Bronchial epithelial cell (primary cell): ENCODE measurements at regions not wholly inside any gene's neighbourhood (a gene's known extent, or its start where the extent isn't known, plus 50 kb on each side); places are given as distances from the start of the nearest gene placed in this dataset.

Source experiments
- DNase-seq: peaks from one replicate; pipeline ENCODE4 v3.0.0-alpha.2; 2010; ENCODE audit warnings: low read depth
- FAIRE-seq: peaks from 2 replicates; lab custom pipeline; 2011; peaks lifted over from hg19 to GRCh38; lab: Jason Lieb, UNC
- H3K27me3 ChIP-seq: 2 replicates; pipeline ENCODE4 v1.5.1; 2011; ENCODE audit warnings: low read length; ENCODE audit not compliant: control insufficient read depth, insufficient read depth
- H3K36me3 ChIP-seq: 2 replicates; pipeline ENCODE4 v1.5.1; 2011; ENCODE audit warnings: low read length; ENCODE audit not compliant: control insufficient read depth, insufficient read depth
- H3K4me3 ChIP-seq: 2 replicates; pipeline ENCODE4 v1.5.1; 2011; ENCODE audit warnings: mild to moderate bottlenecking, low read depth, low read length, control low read depth
- CTCF ChIP-seq: IDR thresholded peaks from 2 replicates; pipeline ENCODE4 v1.5.1; 2011; ENCODE audit warnings: mild to moderate bottlenecking, moderate library complexity, low read length, control low read depth, inconsistent platforms; ENCODE audit not compliant: insufficient read depth, severe bottlenecking

- H3K36me3 ChIP-seq = no peaks in the 10 kb centered on the region
- H3K27me3 ChIP-seq = no peaks in the 10 kb centered on the region
- no peak for TF ChIP-seq CTCF
- no peak for FAIRE-seq
- DNase-seq = peak; percentile 15
- H3K4me3 ChIP-seq = no peak overlapping the region
Measured at GRCh38 chr3:28089527-28089897, 151.9 kb upstream of the CMC1 start.

DNA sequence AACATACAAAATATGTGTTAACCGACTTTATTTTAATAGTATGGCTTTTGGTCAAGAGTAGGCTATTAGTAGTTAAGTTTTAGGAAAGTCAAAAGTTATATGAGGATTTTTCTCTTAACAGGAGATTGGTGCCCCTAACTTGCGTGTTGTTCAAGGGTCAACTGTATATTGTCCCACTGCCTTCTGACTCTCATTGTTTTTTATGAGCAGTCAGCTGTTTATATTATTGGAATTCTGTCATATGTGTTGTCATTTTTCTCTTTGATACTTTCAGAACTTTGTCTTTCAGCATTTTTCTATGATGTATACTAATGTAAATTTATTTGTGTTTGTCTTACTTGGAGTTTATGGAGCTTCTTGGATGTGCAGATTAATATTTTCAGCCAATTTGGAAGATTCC, 142.1 kb upstream of the CMC1 start:
- no peak for FAIRE-seq
- no peak for TF ChIP-seq CTCF
- no peaks in the 10 kb centered on the region for H3K27me3 ChIP-seq
- no peak for DNase-seq
- H3K4me3 ChIP-seq = no peak overlapping the region
- H3K36me3 ChIP-seq = no peaks in the 10 kb centered on the region

DNA sequence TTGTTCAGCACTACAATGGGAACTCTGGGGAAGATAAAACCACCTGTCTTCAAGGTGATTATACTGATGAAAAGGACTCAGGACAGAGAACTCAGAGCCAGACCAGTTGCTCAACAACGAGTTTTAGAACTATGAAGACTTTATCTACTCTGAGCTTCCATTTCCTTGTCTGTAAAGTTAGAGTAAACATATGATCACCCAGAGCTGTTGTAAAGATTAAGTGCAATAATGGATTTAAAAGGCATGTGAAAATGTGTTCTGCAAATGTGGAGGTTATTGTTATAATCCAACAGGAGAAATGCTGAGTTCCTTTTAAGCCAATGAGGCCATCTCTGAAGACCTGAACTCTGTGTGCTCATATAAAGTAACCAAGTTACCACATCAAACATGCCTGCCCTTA, 139.7 kb upstream of the CMC1 start:
- no peak for FAIRE-seq
- Histone ChIP-seq H3K36me3 (no peaks in the 10 kb centered on the region), H3K27me3 (no peaks in the 10 kb centered on the region), H3K4me3 (no peak overlapping the region)
- no peak for DNase-seq
- TF ChIP-seq CTCF = no peak

GRCh38 chr3:28103861-28104260, 137.6 kb upstream of the CMC1 start:
- no peak for TF ChIP-seq CTCF
- Histone ChIP-seq H3K4me3 (no peak overlapping the region), H3K27me3 (no peaks in the 10 kb centered on the region), H3K36me3 (no peaks in the 10 kb centered on the region)
- FAIRE-seq = no peak
- DNase-seq = no peak

GRCh38 chr3:28104896-28105534, 136.4 kb upstream of the CMC1 start:
- DNase-seq (no peak), FAIRE-seq (no peak)
- no peaks in the 10 kb centered on the region for H3K27me3 ChIP-seq
- H3K4me3 ChIP-seq = no peak overlapping the region
- no peaks in the 10 kb centered on the region for H3K36me3 ChIP-seq
- no peak for TF ChIP-seq CTCF

DNA sequence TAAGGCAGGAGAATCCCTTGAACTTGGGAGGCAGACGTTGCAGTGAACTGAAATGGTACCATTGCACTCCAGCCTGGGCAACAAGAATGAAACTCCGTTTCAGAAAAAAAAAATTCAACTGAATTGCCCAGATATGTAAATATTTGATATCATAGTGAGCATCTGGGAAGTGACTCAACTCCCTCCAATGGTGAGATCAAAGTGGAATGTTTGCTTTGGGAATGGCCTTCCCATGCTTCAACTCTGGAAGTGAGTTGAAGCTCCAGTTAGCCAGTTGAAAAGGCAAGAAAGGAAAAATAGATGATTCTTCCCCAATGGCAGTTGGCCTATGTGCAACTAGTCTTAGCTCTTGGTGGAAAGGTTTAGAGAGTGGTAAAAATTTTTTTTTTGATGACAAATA, 131.6 kb upstream of the CMC1 start:
- Histone ChIP-seq H3K27me3 (no peaks in the 10 kb centered on the region), H3K36me3 (no peaks in the 10 kb centered on the region), H3K4me3 (no peak overlapping the region)
- FAIRE-seq (no peak), DNase-seq (peak; percentile 49)
- no peak for TF ChIP-seq CTCF
